ENCODE measurements at regions not wholly inside any gene's neighbourhood (a gene's known extent, or its start where the extent isn't known, plus 50 kb on each side); places are given as distances from the start of the nearest gene placed in this dataset.

DNA sequence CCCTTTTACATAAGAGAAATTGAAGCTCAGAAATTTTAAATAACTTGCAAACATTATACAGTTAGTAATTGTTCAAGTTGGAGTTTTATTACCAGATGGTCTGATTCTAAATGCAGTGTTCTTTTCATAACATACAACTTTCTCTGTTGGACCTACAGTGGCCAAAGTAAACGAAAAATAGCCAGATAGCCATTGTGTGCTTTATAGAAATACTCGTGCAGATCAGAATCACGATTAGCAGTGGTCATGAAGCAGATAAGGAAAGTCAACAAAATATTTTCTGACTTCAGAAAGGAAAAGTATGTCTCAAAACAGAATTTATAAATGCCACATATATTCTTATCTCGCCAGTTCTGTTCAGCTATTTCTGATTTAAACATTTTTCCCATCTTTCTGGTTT, 436.9 kb downstream of the CNTN6 start:
- H3K4me3 ChIP-seq (ENCODE audit: low read length) = no peak overlapping the region
- ChIA-PET CTCF (no interaction called here), POLR2A (no interaction called here)
- TF ChIP-seq, protein P1, sequence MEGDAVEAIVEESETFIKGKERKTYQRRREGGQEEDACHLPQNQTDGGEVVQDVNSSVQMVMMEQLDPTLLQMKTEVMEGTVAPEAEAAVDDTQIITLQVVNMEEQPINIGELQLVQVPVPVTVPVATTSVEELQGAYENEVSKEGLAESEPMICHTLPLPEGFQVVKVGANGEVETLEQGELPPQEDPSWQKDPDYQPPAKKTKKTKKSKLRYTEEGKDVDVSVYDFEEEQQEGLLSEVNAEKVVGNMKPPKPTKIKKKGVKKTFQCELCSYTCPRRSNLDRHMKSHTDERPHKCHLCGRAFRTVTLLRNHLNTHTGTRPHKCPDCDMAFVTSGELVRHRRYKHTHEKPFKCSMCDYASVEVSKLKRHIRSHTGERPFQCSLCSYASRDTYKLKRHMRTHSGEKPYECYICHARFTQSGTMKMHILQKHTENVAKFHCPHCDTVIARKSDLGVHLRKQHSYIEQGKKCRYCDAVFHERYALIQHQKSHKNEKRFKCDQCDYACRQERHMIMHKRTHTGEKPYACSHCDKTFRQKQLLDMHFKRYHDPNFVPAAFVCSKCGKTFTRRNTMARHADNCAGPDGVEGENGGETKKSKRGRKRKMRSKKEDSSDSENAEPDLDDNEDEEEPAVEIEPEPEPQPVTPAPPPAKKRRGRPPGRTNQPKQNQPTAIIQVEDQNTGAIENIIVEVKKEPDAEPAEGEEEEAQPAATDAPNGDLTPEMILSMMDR (IDR thresholded peaks at IDR 0.05) = no peak
- Mint-ChIP-seq H3K27me3 (no peaks in the 10 kb centered on the region), H3K27ac (no peak overlapping the region), H3K9me3 (peaks cover 6% of the 10 kb centered on the region), H3K4me3 (no peak overlapping the region), H3K4me1 (ENCODE audit: low read depth) (no peaks in the 10 kb centered on the region), H3K36me3 (ENCODE audit: low read depth) (no peaks in the 10 kb centered on the region)
- H3K27me3 ChIP-seq (ENCODE audit: control insufficient read depth in 1 of 2, insufficient read depth in 2 of 2, low read length in 2 of 2) = no peaks in the 10 kb centered on the region
- ATAC-seq (ENCODE audit: poor library complexity) (no peak), DNase-seq (no peak)
- H3K4me1 ChIP-seq (ENCODE audit: insufficient read depth, low read length) = no peaks in the 10 kb centered on the region
- H3K27ac ChIP-seq (ENCODE audit: low read depth in 1 of 2, low read length in 2 of 2) = no peak overlapping the region
- peaks cover 0 to 7% of the 10 kb centered on the region in 2 experiments for H3K9me3 ChIP-seq (ENCODE audit: control insufficient read depth in 1 of 2, insufficient read depth in 1 of 2, low read length in 2 of 2)
- no peaks in the 10 kb centered on the region for H3K36me3 ChIP-seq (ENCODE audit: insufficient read depth, low read length)
- intact Hi-C loops (cut with DNase I, micrococcal nuclease) = no loop called here

DNA sequence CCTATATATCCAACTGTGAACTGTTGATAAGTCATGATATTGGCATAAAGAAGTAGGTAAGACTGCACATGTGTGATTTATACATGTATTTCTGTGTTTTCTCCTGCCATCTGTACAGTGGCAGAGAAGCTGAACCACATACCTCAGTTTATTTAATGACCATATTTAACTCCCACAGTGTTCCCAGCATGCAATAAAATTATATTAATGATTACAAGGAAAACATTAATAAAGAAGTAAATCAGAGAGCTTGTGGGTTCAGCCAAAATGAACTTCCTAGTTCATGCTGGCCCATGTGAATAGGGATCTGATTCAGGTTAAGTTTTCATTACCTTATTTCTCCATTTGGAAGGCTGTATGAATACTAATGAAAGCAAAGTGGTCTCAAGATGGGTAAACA, 439.2 kb downstream of the CNTN6 start:
- peaks cover 0 to 4% of the 10 kb centered on the region in 2 experiments for H3K9me3 ChIP-seq (ENCODE audit: control insufficient read depth in 1 of 2, insufficient read depth in 1 of 2, low read length in 2 of 2)
- H3K4me1 ChIP-seq (ENCODE audit: insufficient read depth, low read length) = no peaks in the 10 kb centered on the region
- POLR2A ChIA-PET = no interaction called here
- no peaks in the 10 kb centered on the region for H3K27me3 Mint-ChIP-seq
- no peak for ATAC-seq (ENCODE audit: poor library complexity)
- no peak overlapping the region for H3K27ac ChIP-seq (ENCODE audit: low read depth in 1 of 2, low read length in 2 of 2)
- H3K9me3 Mint-ChIP-seq = peaks cover 11% of the 10 kb centered on the region
- no peak overlapping the region for H3K4me3 Mint-ChIP-seq
- DNase-seq = no peak
- CTCF ChIA-PET = no interaction called here
- TF ChIP-seq, protein P1 (IDR thresholded peaks at IDR 0.05) = no peak
- no peak overlapping the region for H3K27ac Mint-ChIP-seq
- H3K4me3 ChIP-seq (ENCODE audit: low read length) = no peak overlapping the region
- H3K36me3 Mint-ChIP-seq (ENCODE audit: low read depth) = no peaks in the 10 kb centered on the region
- intact Hi-C loops (cut with DNase I, micrococcal nuclease) = no loop called here
- H3K27me3 ChIP-seq (ENCODE audit: control insufficient read depth in 1 of 2, insufficient read depth in 2 of 2, low read length in 2 of 2) = no peaks in the 10 kb centered on the region
- H3K36me3 ChIP-seq (ENCODE audit: insufficient read depth, low read length) = no peaks in the 10 kb centered on the region
- H3K4me1 Mint-ChIP-seq (ENCODE audit: low read depth) = no peaks in the 10 kb centered on the region

DNA sequence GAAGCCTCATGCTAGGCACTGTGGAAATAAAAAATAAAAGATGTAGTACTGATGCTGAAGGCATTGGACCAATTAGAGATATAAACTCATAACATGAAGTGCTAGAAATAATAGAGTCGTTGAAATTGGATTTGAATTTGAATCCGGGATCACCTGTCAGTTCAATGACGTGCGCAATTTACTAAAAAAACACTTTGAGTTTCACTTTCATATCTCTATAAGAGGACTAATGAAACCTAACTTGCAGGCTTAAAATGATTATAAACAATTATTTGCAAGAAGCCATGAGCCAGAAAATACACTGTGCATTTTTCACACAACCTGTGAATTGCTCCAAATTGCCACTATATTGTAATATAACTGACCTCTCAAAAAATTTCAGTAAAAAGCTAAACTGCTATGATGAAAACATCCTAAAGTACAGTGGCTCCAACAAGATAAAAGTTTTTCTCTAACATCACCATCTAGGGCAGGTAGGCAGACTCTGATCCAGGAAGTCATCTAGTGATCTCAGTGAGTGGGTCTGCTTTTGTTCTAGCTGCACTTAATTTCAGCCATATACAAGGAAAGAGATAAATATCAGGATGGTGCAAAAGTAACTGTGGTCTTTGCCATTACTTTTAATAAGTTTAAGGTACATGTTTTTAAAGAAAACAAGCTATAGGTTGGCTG, 440.2 kb downstream of the CNTN6 start:
- Mint-ChIP-seq H3K36me3 (ENCODE audit: low read depth) (no peaks in the 10 kb centered on the region), H3K4me1 (ENCODE audit: low read depth) (no peaks in the 10 kb centered on the region), H3K27ac (no peak overlapping the region), H3K9me3 (peaks cover 10% of the 10 kb centered on the region), H3K27me3 (no peaks in the 10 kb centered on the region), H3K4me3 (no peak overlapping the region)
- no peak for DNase-seq
- H3K27ac ChIP-seq (ENCODE audit: low read depth in 1 of 2, low read length in 2 of 2) = no peak overlapping the region
- no peaks in the 10 kb centered on the region for H3K4me1 ChIP-seq (ENCODE audit: insufficient read depth, low read length)
- H3K4me3 ChIP-seq (ENCODE audit: low read length) = no peak overlapping the region
- TF ChIP-seq, protein P1 (IDR thresholded peaks at IDR 0.05) = no peak
- intact Hi-C loops (cut with DNase I, micrococcal nuclease) = no loop called here
- H3K27me3 ChIP-seq (ENCODE audit: control insufficient read depth in 1 of 2, insufficient read depth in 2 of 2, low read length in 2 of 2) = no peaks in the 10 kb centered on the region
- H3K9me3 ChIP-seq (ENCODE audit: control insufficient read depth in 1 of 2, insufficient read depth in 1 of 2, low read length in 2 of 2) = peaks cover 0 to 8% of the 10 kb centered on the region in 2 experiments
- no peaks in the 10 kb centered on the region for H3K36me3 ChIP-seq (ENCODE audit: insufficient read depth, low read length)
- ATAC-seq (ENCODE audit: poor library complexity) = no peak
- CTCF ChIA-PET = no interaction called here
- POLR2A ChIA-PET = no interaction called here

All from CD4-positive, alpha-beta T cell (primary cell).